PC-3 (cell line): ENCODE measurements at regions not wholly inside any gene's neighbourhood (a gene's known extent, or its start where the extent isn't known, plus 50 kb on each side); places are given as distances from the start of the nearest gene placed in this dataset.

ENCODE experiments used
- EZH2 ChIP-seq: fragments of 300-600 bp; sonication (generic); IDR thresholded peaks from one replicate; pipeline ENCODE4 v1.6.1; 2017; ENCODE audit warnings: antibody characterized with exemption, mild to moderate bottlenecking, low read length; ENCODE audit not compliant: unreplicated experiment
- EZH2phosphoT487 ChIP-seq: fragments of 300-600 bp; sonication (generic); IDR thresholded peaks from 2 replicates; pipeline ENCODE4 v1.6.1; 2018; ENCODE audit warnings: mild to moderate bottlenecking, antibody characterized with exemption, low read length, borderline replicate concordance
- TF ChIP-seq, protein P1 (sequence below): fragments of 300-600 bp; sonication (generic); conservative IDR thresholded peaks from 2 replicates; pipeline ENCODE4 v1.5.1; 2017; ENCODE audit warnings: antibody characterized with exemption, low read depth, mild to moderate bottlenecking, low read length

DNA sequence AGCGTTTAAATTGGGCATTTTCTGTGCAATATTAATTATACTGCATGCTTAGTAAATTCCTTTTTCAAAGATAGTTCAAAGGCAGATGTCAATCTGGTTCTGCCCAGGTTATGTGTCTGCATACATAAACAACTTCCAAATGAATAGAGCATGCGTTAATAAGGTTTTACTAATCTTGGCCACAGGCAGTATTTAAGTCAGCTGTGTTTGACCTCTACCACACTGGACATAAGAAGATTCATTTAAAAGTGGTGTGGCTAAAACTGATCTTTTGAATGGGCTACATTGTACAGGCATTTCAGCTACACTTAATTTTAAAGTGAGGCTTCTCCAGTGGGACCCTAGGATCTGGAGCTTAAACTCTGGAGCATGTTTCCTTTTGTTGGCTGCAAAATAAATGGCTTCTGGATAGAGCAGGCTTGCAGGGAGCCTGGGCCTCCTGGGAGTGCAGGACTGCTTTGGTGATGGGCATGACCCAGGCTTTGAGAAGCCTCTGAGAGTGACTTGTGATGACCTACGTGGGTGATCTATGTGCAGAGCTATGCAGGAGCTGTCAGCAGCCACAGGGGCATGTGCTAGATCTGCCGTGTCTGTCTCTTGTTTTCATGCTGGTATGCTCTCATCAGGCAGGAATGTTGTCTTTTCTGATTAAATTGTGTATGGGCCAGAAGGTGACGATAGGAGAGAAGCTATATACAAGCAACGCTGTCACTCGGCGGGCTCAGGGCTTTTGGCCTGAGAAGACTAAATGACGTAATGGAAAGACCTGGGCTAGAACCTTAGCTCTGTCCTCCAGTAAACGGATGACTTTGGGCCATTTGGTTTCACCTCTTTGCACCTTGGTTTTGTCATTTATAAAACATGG is 331.2 kb downstream of the QKI start:
- TF ChIP-seq, protein P1, sequence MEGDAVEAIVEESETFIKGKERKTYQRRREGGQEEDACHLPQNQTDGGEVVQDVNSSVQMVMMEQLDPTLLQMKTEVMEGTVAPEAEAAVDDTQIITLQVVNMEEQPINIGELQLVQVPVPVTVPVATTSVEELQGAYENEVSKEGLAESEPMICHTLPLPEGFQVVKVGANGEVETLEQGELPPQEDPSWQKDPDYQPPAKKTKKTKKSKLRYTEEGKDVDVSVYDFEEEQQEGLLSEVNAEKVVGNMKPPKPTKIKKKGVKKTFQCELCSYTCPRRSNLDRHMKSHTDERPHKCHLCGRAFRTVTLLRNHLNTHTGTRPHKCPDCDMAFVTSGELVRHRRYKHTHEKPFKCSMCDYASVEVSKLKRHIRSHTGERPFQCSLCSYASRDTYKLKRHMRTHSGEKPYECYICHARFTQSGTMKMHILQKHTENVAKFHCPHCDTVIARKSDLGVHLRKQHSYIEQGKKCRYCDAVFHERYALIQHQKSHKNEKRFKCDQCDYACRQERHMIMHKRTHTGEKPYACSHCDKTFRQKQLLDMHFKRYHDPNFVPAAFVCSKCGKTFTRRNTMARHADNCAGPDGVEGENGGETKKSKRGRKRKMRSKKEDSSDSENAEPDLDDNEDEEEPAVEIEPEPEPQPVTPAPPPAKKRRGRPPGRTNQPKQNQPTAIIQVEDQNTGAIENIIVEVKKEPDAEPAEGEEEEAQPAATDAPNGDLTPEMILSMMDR = no peak
- TF ChIP-seq EZH2phosphoT487 (no peak), EZH2 (no peak)
